ENCODE measurements at regions not wholly inside any gene's neighbourhood (a gene's known extent, or its start where the extent isn't known, plus 50 kb on each side); places are given as distances from the start of the nearest gene placed in this dataset.

DNA sequence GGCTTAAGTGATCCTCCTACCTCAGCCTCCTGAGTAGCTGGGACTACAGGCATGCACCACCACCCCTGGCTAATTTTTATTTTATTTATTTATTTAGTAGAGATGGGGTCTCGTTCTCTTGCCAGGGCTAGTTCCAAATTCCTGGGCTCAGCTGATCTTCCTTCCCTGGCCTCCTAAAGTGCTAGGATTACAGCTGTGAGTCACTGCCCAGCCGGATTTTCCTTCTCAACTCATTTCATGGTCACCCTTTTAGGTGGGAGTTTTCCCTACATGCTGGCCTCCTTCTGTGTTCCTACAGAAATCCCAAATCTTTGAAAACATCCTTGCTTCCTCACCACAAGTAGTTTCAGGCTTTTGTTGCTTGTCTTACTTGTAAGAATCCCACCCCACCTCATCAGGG, 102.1 kb upstream of the SIAH1 start:
- no peak for DNase-seq
- Histone ChIP-seq H3K27ac (ENCODE audit: low read depth, low read length) (no peak overlapping the region), H3K9me3 (ENCODE audit: control insufficient read depth, low read length) (no peaks in the 10 kb centered on the region), H3K4me3 (ENCODE audit: low read length) (no peak overlapping the region), H3K9ac (ENCODE audit: extremely low read depth, low read length, poor library complexity, severe bottlenecking) (no peak overlapping the region), H3K4me1 (ENCODE audit: control insufficient read depth, insufficient read depth, low read length) (no peaks in the 10 kb centered on the region), H3K36me3 (ENCODE audit: control insufficient read depth, insufficient read depth, low read length) (no peaks in the 10 kb centered on the region), H3K27me3 (ENCODE audit: control insufficient read depth, insufficient read depth, low read length, poor library complexity, severe bottlenecking) (no peaks in the 10 kb centered on the region)
- TF ChIP-seq, protein P1, sequence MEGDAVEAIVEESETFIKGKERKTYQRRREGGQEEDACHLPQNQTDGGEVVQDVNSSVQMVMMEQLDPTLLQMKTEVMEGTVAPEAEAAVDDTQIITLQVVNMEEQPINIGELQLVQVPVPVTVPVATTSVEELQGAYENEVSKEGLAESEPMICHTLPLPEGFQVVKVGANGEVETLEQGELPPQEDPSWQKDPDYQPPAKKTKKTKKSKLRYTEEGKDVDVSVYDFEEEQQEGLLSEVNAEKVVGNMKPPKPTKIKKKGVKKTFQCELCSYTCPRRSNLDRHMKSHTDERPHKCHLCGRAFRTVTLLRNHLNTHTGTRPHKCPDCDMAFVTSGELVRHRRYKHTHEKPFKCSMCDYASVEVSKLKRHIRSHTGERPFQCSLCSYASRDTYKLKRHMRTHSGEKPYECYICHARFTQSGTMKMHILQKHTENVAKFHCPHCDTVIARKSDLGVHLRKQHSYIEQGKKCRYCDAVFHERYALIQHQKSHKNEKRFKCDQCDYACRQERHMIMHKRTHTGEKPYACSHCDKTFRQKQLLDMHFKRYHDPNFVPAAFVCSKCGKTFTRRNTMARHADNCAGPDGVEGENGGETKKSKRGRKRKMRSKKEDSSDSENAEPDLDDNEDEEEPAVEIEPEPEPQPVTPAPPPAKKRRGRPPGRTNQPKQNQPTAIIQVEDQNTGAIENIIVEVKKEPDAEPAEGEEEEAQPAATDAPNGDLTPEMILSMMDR (conservative IDR thresholded peaks at IDR 0.05), result no peak
- Mint-ChIP-seq H3K36me3 (ENCODE audit: low read depth) (no peaks in the 10 kb centered on the region), H3K27ac (no peak overlapping the region), H3K9me3 (peaks cover 14% of the 10 kb centered on the region), H3K4me3 (no peak overlapping the region), H3K27me3 (ENCODE audit: insufficient read depth) (no peaks in the 10 kb centered on the region), H3K4me1 (no peaks in the 10 kb centered on the region)
- 87 to 100% methylated on average over 1 to 2 of the region's 2 CpGs for WGBS, 2 experiments (ENCODE audit: insufficient coverage in 1 of 2, insufficient read length in 1 of 2)

DNA sequence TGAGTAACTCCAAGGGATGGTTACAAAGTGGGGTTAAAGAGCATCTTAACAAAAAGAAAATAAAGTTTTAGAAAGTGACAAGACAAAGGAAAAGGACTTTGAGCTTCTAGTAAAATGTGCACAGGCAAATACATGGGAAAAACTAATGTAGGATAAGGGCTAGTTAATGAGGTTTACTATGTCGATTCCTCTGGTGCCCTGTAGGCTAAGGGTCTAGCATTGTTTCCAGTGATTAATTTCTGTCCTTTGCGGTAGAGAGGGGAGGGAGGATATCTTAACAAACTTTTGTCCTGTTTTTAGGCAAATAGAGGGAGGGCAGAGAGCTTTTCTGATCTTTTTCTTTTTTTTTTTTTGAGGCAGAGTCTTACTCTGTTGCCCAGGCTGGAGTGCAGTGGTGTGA, 96.6 kb upstream of the SIAH1 start:
- Histone ChIP-seq H3K36me3 (ENCODE audit: control insufficient read depth, insufficient read depth, low read length) (no peaks in the 10 kb centered on the region), H3K9me3 (ENCODE audit: control insufficient read depth, low read length) (no peaks in the 10 kb centered on the region), H3K9ac (ENCODE audit: extremely low read depth, low read length, poor library complexity, severe bottlenecking) (no peak overlapping the region), H3K27me3 (ENCODE audit: control insufficient read depth, insufficient read depth, low read length, poor library complexity, severe bottlenecking) (no peaks in the 10 kb centered on the region), H3K27ac (ENCODE audit: low read depth, low read length) (no peak overlapping the region), H3K4me3 (ENCODE audit: low read length) (no peak overlapping the region), H3K4me1 (ENCODE audit: control insufficient read depth, insufficient read depth, low read length) (peaks cover 2% of the 10 kb centered on the region)
- no peak for DNase-seq
- H3K36me3 Mint-ChIP-seq (ENCODE audit: low read depth), result peaks cover 2% of the 10 kb centered on the region
- H3K27ac Mint-ChIP-seq, result no peak overlapping the region
- no peak overlapping the region for H3K4me3 Mint-ChIP-seq
- 95% methylated on average over 2 of the region's 2 CpGs; no CpG with 5 or more reads in 1 of the 2 experiments for WGBS, 2 experiments (ENCODE audit: insufficient coverage in 1 of 2, insufficient read length in 1 of 2)
- TF ChIP-seq, protein P1 (conservative IDR thresholded peaks at IDR 0.05), result no peak
- peaks cover 13% of the 10 kb centered on the region for H3K4me1 Mint-ChIP-seq
- peaks cover 23% of the 10 kb centered on the region for H3K9me3 Mint-ChIP-seq
- H3K27me3 Mint-ChIP-seq (ENCODE audit: insufficient read depth), result no peaks in the 10 kb centered on the region

DNA sequence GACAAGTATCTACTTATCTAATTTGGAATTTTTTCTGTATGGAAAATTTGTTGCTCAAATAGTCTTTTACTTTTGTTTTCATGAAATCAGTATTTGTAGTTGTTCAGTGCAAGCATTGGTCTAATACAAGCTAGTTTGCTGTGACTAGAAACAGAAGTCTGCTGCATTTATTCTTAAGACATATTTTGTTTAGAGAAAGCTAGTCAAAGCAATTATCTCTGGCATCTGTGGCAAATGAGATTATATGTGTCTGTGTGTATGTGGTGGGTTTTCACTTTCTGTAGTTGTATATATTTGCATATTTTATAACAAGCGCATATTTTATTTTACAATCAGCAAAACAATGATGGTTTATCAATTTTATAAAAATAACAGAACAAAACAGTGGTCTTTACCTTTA, 96.0 kb upstream of the SIAH1 start:
- Histone ChIP-seq H3K36me3 (ENCODE audit: control insufficient read depth, insufficient read depth, low read length) (no peaks in the 10 kb centered on the region), H3K27me3 (ENCODE audit: control insufficient read depth, insufficient read depth, low read length, poor library complexity, severe bottlenecking) (no peaks in the 10 kb centered on the region), H3K4me1 (ENCODE audit: control insufficient read depth, insufficient read depth, low read length) (peaks cover 2% of the 10 kb centered on the region), H3K9ac (ENCODE audit: extremely low read depth, low read length, poor library complexity, severe bottlenecking) (no peak overlapping the region), H3K27ac (ENCODE audit: low read depth, low read length) (no peak overlapping the region), H3K4me3 (ENCODE audit: low read length) (no peak overlapping the region), H3K9me3 (ENCODE audit: control insufficient read depth, low read length) (no peaks in the 10 kb centered on the region)
- no peak for DNase-seq
- no peak overlapping the region for H3K27ac Mint-ChIP-seq
- TF ChIP-seq, protein P1 (conservative IDR thresholded peaks at IDR 0.05), result no peak
- H3K4me3 Mint-ChIP-seq, result no peak overlapping the region
- peaks cover 2% of the 10 kb centered on the region for H3K36me3 Mint-ChIP-seq (ENCODE audit: low read depth)
- peaks cover 13% of the 10 kb centered on the region for H3K4me1 Mint-ChIP-seq
- no CpG with 5 or more reads among the region's 1 CpG for WGBS, 2 experiments (ENCODE audit: insufficient coverage in 1 of 2, insufficient read length in 1 of 2)
- no peaks in the 10 kb centered on the region for H3K27me3 Mint-ChIP-seq (ENCODE audit: insufficient read depth)
- H3K9me3 Mint-ChIP-seq, result peaks cover 23% of the 10 kb centered on the region

All from endodermal cell (in vitro differentiated cells).